GM12891 (cell line): ENCODE measurements at regions not wholly inside any gene's neighbourhood (a gene's known extent, or its start where the extent isn't known, plus 50 kb on each side); places are given as distances from the start of the nearest gene placed in this dataset.

Experiments
- POLR2AphosphoS5 ChIP-seq: IDR thresholded peaks from 2 replicates; pipeline ENCODE4 v1.6.1; 2011; ENCODE audit warnings: low read depth, low read length, control low read depth
- POU2F2 ChIP-seq: IDR thresholded peaks from 2 replicates; pipeline ENCODE4 v1.6.1; 2011; ENCODE audit warnings: low read depth, mild to moderate bottlenecking, control low read depth, low read length, moderate library complexity
- TAF1 ChIP-seq: IDR thresholded peaks from 2 replicates; pipeline ENCODE4 v1.6.1; 2011; ENCODE audit warnings: low read depth, low read length, control low read depth

DNA sequence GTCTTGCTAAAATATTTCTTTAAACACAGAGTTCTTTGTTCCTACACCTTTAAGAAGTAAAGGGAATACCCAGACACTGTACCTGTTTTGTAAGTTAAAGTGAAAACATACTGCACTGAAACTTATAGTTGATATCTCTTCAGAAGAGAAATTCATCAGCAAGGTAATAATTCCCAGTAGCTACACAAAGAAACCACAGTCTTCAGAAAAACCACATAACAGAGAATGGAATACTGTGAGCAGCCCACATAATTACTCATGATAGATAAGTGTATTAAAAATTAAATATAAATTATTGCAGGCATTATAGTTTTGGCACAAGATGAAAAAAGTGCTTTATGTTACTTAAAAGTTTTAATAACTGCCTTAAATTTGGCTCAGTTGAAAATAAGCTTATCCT is 276.6 kb downstream of the SETD4 start:
- TF ChIP-seq TAF1 (no peak), POU2F2 (no peak), POLR2AphosphoS5 (no peak)
